ENCODE measurements at regions not wholly inside any gene's neighbourhood (a gene's known extent, or its start where the extent isn't known, plus 50 kb on each side); places are given as distances from the start of the nearest gene placed in this dataset.

DNA sequence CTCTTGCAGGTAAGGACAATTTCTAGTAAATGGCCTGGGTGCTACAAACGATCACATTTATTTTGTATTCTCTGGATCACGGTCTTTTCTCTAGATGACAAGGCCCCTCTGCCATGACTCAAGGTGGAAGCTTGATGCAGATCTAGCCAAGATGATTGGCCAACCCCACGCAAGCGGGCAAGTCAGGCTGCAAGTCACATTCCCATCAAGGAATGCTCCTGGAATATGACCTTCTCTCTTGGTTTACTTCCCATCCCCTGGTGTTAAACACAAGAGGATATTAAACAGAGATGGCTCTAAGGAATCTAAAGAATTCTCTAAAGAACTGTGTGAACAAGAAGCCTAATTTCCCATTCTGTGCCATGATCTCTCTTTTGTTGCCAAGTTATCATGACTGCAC, 97.3 kb upstream of the SERPINE2 start:
- Histone ChIP-seq H3K9ac (no peak overlapping the region), H2AFZ (replicated peaks) (no peak overlapping the region), H3K4me2 (no peak overlapping the region), H3K36me3 (no peaks in the 10 kb centered on the region), H3F3A (ENCODE audit: low read depth) (no peaks in the 10 kb centered on the region), H3K79me2 (ENCODE audit: low read depth) (no peaks in the 10 kb centered on the region), H3K27me3 (no peaks in the 10 kb centered on the region), H3K27ac (no peak overlapping the region), H4K20me1 (ENCODE audit: low read depth) (no peaks in the 10 kb centered on the region), H3K9me3 (ENCODE audit: low read depth) (no peaks in the 10 kb centered on the region), H3K4me1 (no peaks in the 10 kb centered on the region), H3K4me3 (no peak overlapping the region)
- TF ChIP-seq, protein P1, sequence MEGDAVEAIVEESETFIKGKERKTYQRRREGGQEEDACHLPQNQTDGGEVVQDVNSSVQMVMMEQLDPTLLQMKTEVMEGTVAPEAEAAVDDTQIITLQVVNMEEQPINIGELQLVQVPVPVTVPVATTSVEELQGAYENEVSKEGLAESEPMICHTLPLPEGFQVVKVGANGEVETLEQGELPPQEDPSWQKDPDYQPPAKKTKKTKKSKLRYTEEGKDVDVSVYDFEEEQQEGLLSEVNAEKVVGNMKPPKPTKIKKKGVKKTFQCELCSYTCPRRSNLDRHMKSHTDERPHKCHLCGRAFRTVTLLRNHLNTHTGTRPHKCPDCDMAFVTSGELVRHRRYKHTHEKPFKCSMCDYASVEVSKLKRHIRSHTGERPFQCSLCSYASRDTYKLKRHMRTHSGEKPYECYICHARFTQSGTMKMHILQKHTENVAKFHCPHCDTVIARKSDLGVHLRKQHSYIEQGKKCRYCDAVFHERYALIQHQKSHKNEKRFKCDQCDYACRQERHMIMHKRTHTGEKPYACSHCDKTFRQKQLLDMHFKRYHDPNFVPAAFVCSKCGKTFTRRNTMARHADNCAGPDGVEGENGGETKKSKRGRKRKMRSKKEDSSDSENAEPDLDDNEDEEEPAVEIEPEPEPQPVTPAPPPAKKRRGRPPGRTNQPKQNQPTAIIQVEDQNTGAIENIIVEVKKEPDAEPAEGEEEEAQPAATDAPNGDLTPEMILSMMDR (IDR thresholded peaks at IDR 0.05), result no peak
- TF ChIP-seq EZH2phosphoT487 (IDR thresholded peaks at IDR 0.05), result no peak
- TF ChIP-seq EZH2 (IDR thresholded peaks at IDR 0.05), result no peak
- Mint-ChIP-seq H3K4me3 (no peak overlapping the region), H3K4me1 (no peaks in the 10 kb centered on the region), H3K36me3 (no peaks in the 10 kb centered on the region), H3K27me3 (ENCODE audit: insufficient read depth, low read depth) (no peaks in the 10 kb centered on the region), H3K27ac (no peak overlapping the region), H3K9me3 (no peaks in the 10 kb centered on the region)
- no peak for DNase-seq (ENCODE audit: low spot score)

DNA sequence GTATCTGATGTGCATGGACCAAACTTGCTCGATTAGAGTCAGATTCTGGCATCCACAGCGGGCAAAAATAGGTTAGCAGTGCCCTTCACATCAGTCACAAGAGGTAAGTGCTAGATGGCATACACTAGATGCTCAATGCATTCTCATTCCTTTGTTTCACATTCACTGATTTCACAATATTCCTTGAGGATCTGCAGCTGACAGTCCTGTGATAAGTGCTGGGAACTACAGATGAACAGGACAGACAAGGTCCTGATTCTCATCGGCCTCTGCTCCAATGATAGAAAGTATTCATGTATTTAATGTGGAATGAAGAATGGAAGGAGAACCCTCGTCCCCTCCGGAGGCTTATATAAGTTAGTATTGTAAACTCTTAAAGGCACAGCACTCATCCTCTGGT, 96.8 kb upstream of the SERPINE2 start:
- Histone ChIP-seq H3K27ac (no peak overlapping the region), H3K9me3 (ENCODE audit: low read depth) (no peaks in the 10 kb centered on the region), H3K36me3 (no peaks in the 10 kb centered on the region), H3K4me3 (no peak overlapping the region), H2AFZ (replicated peaks) (no peak overlapping the region), H3K27me3 (no peaks in the 10 kb centered on the region), H3K79me2 (ENCODE audit: low read depth) (no peaks in the 10 kb centered on the region), H3F3A (ENCODE audit: low read depth) (no peaks in the 10 kb centered on the region), H3K4me2 (no peak overlapping the region), H3K4me1 (no peaks in the 10 kb centered on the region), H4K20me1 (ENCODE audit: low read depth) (no peaks in the 10 kb centered on the region), H3K9ac (no peak overlapping the region)
- no peaks in the 10 kb centered on the region for H3K27me3 Mint-ChIP-seq (ENCODE audit: insufficient read depth, low read depth)
- no peaks in the 10 kb centered on the region for H3K4me1 Mint-ChIP-seq
- no peak overlapping the region for H3K27ac Mint-ChIP-seq
- no peak overlapping the region for H3K4me3 Mint-ChIP-seq
- no peak for DNase-seq (ENCODE audit: low spot score)
- no peaks in the 10 kb centered on the region for H3K36me3 Mint-ChIP-seq
- H3K9me3 Mint-ChIP-seq, result no peaks in the 10 kb centered on the region
- TF ChIP-seq EZH2 (IDR thresholded peaks at IDR 0.05) (no peak), EZH2phosphoT487 (IDR thresholded peaks at IDR 0.05) (no peak)
- TF ChIP-seq, protein P1 (IDR thresholded peaks at IDR 0.05), result no peak

DNA sequence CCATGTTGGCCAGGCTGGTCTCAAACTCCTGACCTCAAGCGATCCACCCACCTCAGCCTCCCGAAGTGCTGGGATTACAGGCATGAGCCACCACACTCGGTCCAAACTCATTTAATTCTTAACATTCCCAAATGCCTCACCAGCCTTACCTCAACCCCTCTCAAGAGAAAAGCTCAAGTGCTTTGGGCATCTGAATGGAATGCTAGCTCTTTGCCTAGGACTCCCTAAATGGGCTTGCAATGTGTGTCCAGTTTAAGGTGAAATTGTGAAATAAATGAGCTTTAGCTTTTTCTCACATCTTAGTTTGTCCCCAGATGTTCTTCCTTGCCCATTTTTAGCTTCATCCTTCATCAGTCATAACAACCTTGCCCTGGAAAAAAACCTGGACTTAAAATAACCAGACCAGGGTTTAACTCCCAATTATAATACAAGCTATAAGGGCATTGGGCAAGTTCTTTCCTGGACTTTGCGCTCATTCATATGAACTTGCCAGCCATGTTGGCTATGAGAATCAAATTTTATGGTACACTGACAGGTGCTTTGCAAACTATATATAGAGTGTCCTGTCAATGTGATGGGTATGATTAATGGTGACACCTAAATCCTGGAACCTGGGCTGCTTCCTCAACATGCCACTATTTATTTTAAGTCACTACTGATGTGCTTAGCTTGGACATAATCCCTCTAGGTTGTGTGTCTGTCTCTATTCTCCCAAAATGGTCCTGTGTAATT, 95.1 kb upstream of the SERPINE2 start:
- Mint-ChIP-seq H3K9me3 (no peaks in the 10 kb centered on the region), H3K27ac (no peak overlapping the region), H3K27me3 (ENCODE audit: insufficient read depth, low read depth) (no peaks in the 10 kb centered on the region), H3K4me3 (no peak overlapping the region), H3K4me1 (no peaks in the 10 kb centered on the region), H3K36me3 (no peaks in the 10 kb centered on the region)
- Histone ChIP-seq H3F3A (ENCODE audit: low read depth) (no peaks in the 10 kb centered on the region), H3K9me3 (ENCODE audit: low read depth) (no peaks in the 10 kb centered on the region), H3K4me3 (no peak overlapping the region), H3K27me3 (no peaks in the 10 kb centered on the region), H4K20me1 (ENCODE audit: low read depth) (no peaks in the 10 kb centered on the region), H3K4me1 (no peaks in the 10 kb centered on the region), H2AFZ (replicated peaks) (no peak overlapping the region), H3K36me3 (no peaks in the 10 kb centered on the region), H3K79me2 (ENCODE audit: low read depth) (no peaks in the 10 kb centered on the region), H3K9ac (no peak overlapping the region), H3K4me2 (no peak overlapping the region), H3K27ac (no peak overlapping the region)
- TF ChIP-seq EZH2 (IDR thresholded peaks at IDR 0.05) (no peak), EZH2phosphoT487 (IDR thresholded peaks at IDR 0.05) (no peak)
- TF ChIP-seq, protein P1 (IDR thresholded peaks at IDR 0.05), result no peak
- DNase-seq (ENCODE audit: low spot score), result no peak
